GM10248 (cell line): ENCODE measurements at regions not wholly inside any gene's neighbourhood (a gene's known extent, or its start where the extent isn't known, plus 50 kb on each side); places are given as distances from the start of the nearest gene placed in this dataset.

Experiments
- CTCF ChIA-PET: fragments of 300-600 bp; sonication (Branson Sonifier 250); formaldehyde crosslinking; extraction: SDS; loops from one replicate; lab custom pipeline; 2021; ENCODE audit warnings: antibody characterized with exemption; lab: Yijun Ruan, JAX
- POLR2A ChIA-PET: fragments of 350-650 bp; sonication (Branson Sonifier 250); formaldehyde crosslinking; extraction: SDS; loops from one replicate; lab custom pipeline; 2020; ENCODE audit warnings: antibody characterized with exemption; lab: Yijun Ruan, JAX
- DNase-seq: peaks from one replicate; pipeline ENCODE4 v3.0.0; 2012; ENCODE audit errors: extremely low spot score
- TF ChIP-seq, protein P1 (sequence below): IDR thresholded peaks from 2 replicates; pipeline ENCODE4 v1.5.1; 2012; ENCODE audit warnings: mild to moderate bottlenecking, low read depth; ENCODE audit errors: extremely low read depth, missing control alignments, control extremely low read depth

- ChIA-PET CTCF (no interaction called here), POLR2A (no interaction called here)
- no peak for DNase-seq
- TF ChIP-seq, protein P1, sequence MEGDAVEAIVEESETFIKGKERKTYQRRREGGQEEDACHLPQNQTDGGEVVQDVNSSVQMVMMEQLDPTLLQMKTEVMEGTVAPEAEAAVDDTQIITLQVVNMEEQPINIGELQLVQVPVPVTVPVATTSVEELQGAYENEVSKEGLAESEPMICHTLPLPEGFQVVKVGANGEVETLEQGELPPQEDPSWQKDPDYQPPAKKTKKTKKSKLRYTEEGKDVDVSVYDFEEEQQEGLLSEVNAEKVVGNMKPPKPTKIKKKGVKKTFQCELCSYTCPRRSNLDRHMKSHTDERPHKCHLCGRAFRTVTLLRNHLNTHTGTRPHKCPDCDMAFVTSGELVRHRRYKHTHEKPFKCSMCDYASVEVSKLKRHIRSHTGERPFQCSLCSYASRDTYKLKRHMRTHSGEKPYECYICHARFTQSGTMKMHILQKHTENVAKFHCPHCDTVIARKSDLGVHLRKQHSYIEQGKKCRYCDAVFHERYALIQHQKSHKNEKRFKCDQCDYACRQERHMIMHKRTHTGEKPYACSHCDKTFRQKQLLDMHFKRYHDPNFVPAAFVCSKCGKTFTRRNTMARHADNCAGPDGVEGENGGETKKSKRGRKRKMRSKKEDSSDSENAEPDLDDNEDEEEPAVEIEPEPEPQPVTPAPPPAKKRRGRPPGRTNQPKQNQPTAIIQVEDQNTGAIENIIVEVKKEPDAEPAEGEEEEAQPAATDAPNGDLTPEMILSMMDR, result no peak
Observed at GRCh38 chr12:24281341-24281740, 331.9 kb upstream of the SOX5 start.

DNA sequence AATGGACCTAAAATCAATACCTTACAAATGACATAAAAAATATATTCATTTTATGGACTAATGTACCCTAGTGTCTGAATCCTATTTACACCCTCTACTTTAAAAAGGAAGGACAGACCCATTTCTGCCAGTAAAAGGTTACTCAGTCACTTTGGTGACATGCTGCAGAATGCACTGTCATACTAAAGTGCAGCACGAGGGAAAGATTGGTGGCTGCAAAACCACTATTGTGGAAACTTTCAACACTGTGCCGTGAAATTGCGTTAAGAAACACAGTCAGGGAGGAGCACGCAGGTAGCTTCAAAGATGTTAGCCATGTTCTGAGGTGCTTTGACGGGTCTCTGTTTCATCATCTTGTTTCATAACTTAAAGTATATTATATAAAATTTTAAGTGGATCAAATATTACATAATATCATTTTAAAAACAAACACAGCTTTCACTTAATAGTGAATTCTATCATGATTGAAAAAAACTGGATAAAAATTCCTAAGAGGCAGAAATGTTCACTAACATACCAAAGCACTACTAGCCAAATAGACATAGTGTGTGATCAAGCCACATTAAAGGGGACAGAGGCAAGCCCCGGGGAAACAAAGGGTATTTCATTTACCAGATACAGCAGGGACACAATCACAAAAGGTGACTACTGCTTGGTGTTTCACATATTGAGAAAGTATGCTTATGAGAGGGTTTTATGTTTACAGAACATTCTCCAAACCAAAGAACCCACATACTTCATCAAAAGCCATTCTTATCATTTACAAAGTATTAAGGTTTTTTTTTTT lies 330.8 kb upstream of the SOX5 start:
- TF ChIP-seq, protein P1, result no peak
- no peak for DNase-seq
- ChIA-PET CTCF (no interaction called here), POLR2A (no interaction called here)

GRCh38 chr12:24278832-24279231 lies 329.4 kb upstream of the SOX5 start:
- ChIA-PET CTCF (no interaction called here), POLR2A (no interaction called here)
- DNase-seq, result no peak
- TF ChIP-seq, protein P1, result no peak

GRCh38 chr12:24270965-24271364 lies 321.5 kb upstream of the SOX5 start:
- ChIA-PET POLR2A (no interaction called here), CTCF (no interaction called here)
- TF ChIP-seq, protein P1, result no peak
- no peak for DNase-seq

DNA sequence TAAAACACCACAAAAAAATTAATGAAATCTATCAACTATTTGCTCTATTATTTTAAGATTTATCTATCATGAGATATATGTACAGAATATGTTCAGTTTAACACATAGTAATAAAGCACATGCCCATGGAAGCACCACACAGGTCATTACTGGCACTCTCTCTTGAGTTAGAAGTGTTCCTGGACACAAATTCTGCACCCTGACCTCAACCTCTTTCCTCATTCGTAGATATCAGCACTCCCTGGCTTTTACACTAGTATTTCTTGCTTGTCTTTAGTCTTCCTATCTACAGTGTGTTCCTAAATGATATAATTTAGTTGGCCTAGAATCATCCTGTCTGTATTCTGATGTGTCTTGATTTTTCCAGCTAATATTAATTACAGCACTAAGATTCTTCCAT lies 321.0 kb upstream of the SOX5 start:
- no peak for DNase-seq
- ChIA-PET CTCF (no interaction called here), POLR2A (no interaction called here)
- TF ChIP-seq, protein P1, result no peak

DNA sequence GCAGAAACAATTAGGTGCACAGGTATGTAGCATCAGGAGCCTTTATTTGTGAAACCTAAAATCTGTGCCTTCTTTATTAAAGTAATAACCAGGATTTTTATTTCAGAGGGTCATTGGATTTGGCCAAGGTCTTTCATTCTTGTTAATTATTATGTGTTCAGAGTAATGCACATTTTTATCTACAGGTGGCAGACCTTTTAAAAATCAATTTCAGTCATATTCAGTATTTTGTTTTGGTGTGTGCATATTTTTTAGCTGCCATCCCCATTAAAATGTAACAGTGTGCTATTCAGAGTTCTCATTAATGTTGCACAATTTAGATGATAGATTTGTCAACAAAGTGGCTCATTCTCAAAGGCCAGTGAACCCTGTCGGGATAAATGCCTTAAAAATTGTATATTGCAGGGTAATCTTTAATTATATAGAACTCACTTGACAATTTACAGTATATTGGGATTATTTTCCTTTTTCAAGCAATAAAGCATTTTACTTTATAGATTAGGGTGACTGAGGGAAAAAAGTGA lies 319.3 kb upstream of the SOX5 start:
- ChIA-PET CTCF (no interaction called here), POLR2A (no interaction called here)
- DNase-seq, result no peak
- TF ChIP-seq, protein P1, result no peak

DNA sequence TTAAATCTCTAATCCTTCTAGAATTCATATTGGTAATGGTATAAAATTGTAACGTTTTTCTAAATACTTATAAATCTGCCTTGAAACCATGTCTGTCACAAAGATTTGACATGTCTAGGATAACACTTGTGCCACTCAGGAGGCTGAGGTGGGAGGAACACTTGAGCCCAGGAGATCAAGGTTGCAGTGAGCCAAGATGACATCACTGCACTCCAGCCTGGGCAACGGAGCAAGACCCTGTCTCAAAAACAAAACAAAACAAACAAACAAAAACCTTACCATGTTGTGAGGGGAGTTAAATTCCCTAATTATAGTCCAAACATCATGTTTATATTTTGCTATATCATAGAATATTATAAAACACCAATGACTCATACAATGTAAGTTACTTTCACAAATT lies 317.5 kb upstream of the SOX5 start:
- TF ChIP-seq, protein P1, result no peak
- POLR2A ChIA-PET, result no interaction called here
- DNase-seq, result no peak
- CTCF ChIA-PET, result no interaction called here
